IMR-90 (cell line): ENCODE measurements at regions not wholly inside any gene's neighbourhood (a gene's known extent, or its start where the extent isn't known, plus 50 kb on each side); places are given as distances from the start of the nearest gene placed in this dataset.

Experiments used
- ATAC-seq: fragments of 200-7000 bp; cut with Tn5 transposase; 2 replicates; pipeline ENCODE4 v1.9.1; 2020; ENCODE audit warnings: low read depth, mild to moderate bottlenecking, moderate library complexity
- BruUV-seq: library from RNA; stranded (reverse); fragments of 400-500 nt; replicated peaks from 2 replicates; lab custom pipeline; 2021; lab: Mats Ljungman, UMichigan
- CTCF ChIA-PET: fragments of 300-600 bp; formaldehyde crosslinking; extraction: SDS; loops from one replicate; lab custom pipeline; 2021; ENCODE audit warnings: antibody characterized with exemption; lab: Yijun Ruan, JAX
- POLR2A ChIA-PET: fragments of 300-600 bp; sonication (Branson Sonifier 250); formaldehyde crosslinking; loops from one replicate; lab custom pipeline; 2022; ENCODE audit warnings: antibody characterized with exemption; ENCODE audit not compliant: unreplicated experiment; lab: Charles Lee
- DNase-seq: peaks from one replicate; pipeline ENCODE4 v3.0.0; 2013
- H2AFZ ChIP-seq: replicated peaks from 2 replicates; pipeline ENCODE3; 2013; ENCODE audit warnings: low read length, mild to moderate bottlenecking; ENCODE audit not compliant: poor library complexity
- H2AK5ac ChIP-seq: 2 replicates; pipeline ENCODE4 v1.6.1; 2013; ENCODE audit warnings: low read depth, low read length, inconsistent platforms
- H2AK9ac ChIP-seq: replicated peaks from 2 replicates; pipeline ENCODE3; 2013; ENCODE audit warnings: mild to moderate bottlenecking, low read depth, low read length, moderate library complexity; ENCODE audit not compliant: poor library complexity
- H2BK120ac ChIP-seq: 2 replicates; pipeline ENCODE4 v1.6.1; 2013; ENCODE audit warnings: low read depth, low read length, inconsistent platforms
- H2BK15ac ChIP-seq: 3 replicates; pipeline ENCODE4 v1.6.1; 2013; ENCODE audit warnings: low read depth, low read length, inconsistent platforms
- H2BK20ac ChIP-seq: 2 replicates; pipeline ENCODE4 v1.6.1; 2013; ENCODE audit warnings: low read depth, mild to moderate bottlenecking, inconsistent platforms, low read length, moderate library complexity
- H2BK5ac ChIP-seq: 2 replicates; pipeline ENCODE4 v1.6.1; 2013; ENCODE audit warnings: mild to moderate bottlenecking, low read depth, low read length, inconsistent platforms; ENCODE audit not compliant: poor library complexity, severe bottlenecking
- H3K14ac ChIP-seq: replicated peaks from 2 replicates; pipeline ENCODE4 v1.6.1; 2013; ENCODE audit warnings: low read depth, low read length, inconsistent platforms
- H3K18ac ChIP-seq: 2 replicates; pipeline ENCODE4 v1.6.1; 2013; ENCODE audit warnings: low read depth, low read length, control low read depth
- H3K23ac ChIP-seq: 2 replicates; pipeline ENCODE4 v1.6.1; 2013; ENCODE audit warnings: low read depth, low read length, inconsistent platforms
- H3K27ac ChIP-seq: 2 replicates; pipeline ENCODE4 v1.5.1; 2013; ENCODE audit warnings: mild to moderate bottlenecking, control low read depth, low read length; ENCODE audit not compliant: insufficient read depth
- H3K27me3 ChIP-seq: 2 replicates; pipeline ENCODE4 v1.6.1; 2013; ENCODE audit warnings: low read length; ENCODE audit not compliant: control insufficient read depth, insufficient read depth
- H3K36me3 ChIP-seq: 2 replicates; pipeline ENCODE4 v1.6.1; 2013; ENCODE audit warnings: low read length, mixed read lengths; ENCODE audit not compliant: control insufficient read depth, insufficient read depth
- H3K4ac ChIP-seq: 2 replicates; pipeline ENCODE4 v1.6.1; 2013; ENCODE audit warnings: low read depth, low read length, inconsistent platforms
- H3K4me1 ChIP-seq: 2 replicates; pipeline ENCODE4 v1.6.1; 2013; ENCODE audit warnings: low read length, mixed read lengths; ENCODE audit not compliant: control insufficient read depth, insufficient read depth
- H3K4me2 ChIP-seq: 2 replicates; pipeline ENCODE4 v1.6.1; 2013; ENCODE audit warnings: low read depth, mild to moderate bottlenecking, control low read depth, low read length, moderate library complexity
- H3K4me3 ChIP-seq: 2 replicates; pipeline ENCODE4 v1.5.1; 2013; ENCODE audit warnings: low read depth, mild to moderate bottlenecking, control low read depth, low read length, moderate library complexity; ENCODE audit not compliant: insufficient read depth
- H3K56ac ChIP-seq: 2 replicates; pipeline ENCODE4 v1.6.1; 2013; ENCODE audit warnings: low read length, inconsistent platforms; ENCODE audit not compliant: insufficient read depth; ENCODE audit errors: extremely low read depth
- H3K79me1 ChIP-seq, 2 experiments: 2 replicates each; pipeline ENCODE4 v1.6.1; 2013; ENCODE audit warnings: low read length in 2 of 2, inconsistent platforms in 1 of 2, low read depth in 1 of 2
- H3K9ac ChIP-seq: 2 replicates; pipeline ENCODE4 v1.6.1; 2013; ENCODE audit warnings: low read depth, low read length, control low read depth
- H3K9me1 ChIP-seq: 2 replicates; pipeline ENCODE4 v1.6.1; 2013; ENCODE audit warnings: low read length, inconsistent platforms; ENCODE audit not compliant: insufficient read depth
- H3K9me3 ChIP-seq: 2 replicates; pipeline ENCODE4 v1.6.1; 2013; ENCODE audit warnings: low read length; ENCODE audit not compliant: control insufficient read depth, insufficient read depth
- H4K20me1 ChIP-seq: 2 replicates; pipeline ENCODE4 v1.6.1; 2013; ENCODE audit warnings: low read length, inconsistent platforms; ENCODE audit not compliant: insufficient read depth
- H4K5ac ChIP-seq: 2 replicates; pipeline ENCODE4 v1.6.1; 2013; ENCODE audit warnings: mild to moderate bottlenecking, low read depth, low read length, control low read depth
- H4K8ac ChIP-seq, 2 experiments: 2 replicates each; pipeline ENCODE4 v1.6.1; 2013; ENCODE audit warnings: low read depth in 2 of 2, low read length in 2 of 2, control low read depth in 1 of 2, inconsistent platforms in 1 of 2
- H4K91ac ChIP-seq: 2 replicates; pipeline ENCODE4 v1.6.1; 2013; ENCODE audit warnings: low read depth, low read length, inconsistent platforms; ENCODE audit not compliant: insufficient read depth
- BHLHE40 ChIP-seq: fragments of 150-350 bp; IDR thresholded peaks from 2 replicates; pipeline ENCODE4 v1.6.1; 2016; ENCODE audit warnings: mild to moderate bottlenecking, low read depth, low read length
- CEBPB ChIP-seq: IDR thresholded peaks from 2 replicates; pipeline ENCODE4 v1.6.1; 2012; ENCODE audit warnings: low read depth, low read length, improper control_type of control experiment
- CTCF ChIP-seq: conservative IDR thresholded peaks from 2 replicates; pipeline ENCODE4 v1.5.1; 2012; ENCODE audit warnings: mild to moderate bottlenecking, low read depth, low read length, improper control_type of control experiment
- FOS ChIP-seq: fragments of 150-350 bp; IDR thresholded peaks from 2 replicates; pipeline ENCODE4 v1.6.1; 2016; ENCODE audit warnings: low read depth, low read length
- MAFK ChIP-seq: IDR thresholded peaks from 2 replicates; pipeline ENCODE4 v1.6.1; 2012; ENCODE audit warnings: low read depth, low read length, improper control_type of control experiment
- MAZ ChIP-seq: IDR thresholded peaks from 2 replicates; pipeline ENCODE4 v1.6.1; 2012; ENCODE audit warnings: low read depth, mild to moderate bottlenecking, low read length, improper control_type of control experiment, moderate library complexity, borderline replicate concordance
- MXI1 ChIP-seq: IDR thresholded peaks from 2 replicates; pipeline ENCODE4 v1.6.1; 2012; ENCODE audit warnings: low read depth, mild to moderate bottlenecking, low read length, moderate library complexity, borderline replicate concordance
- NFE2L2 ChIP-seq: fragments of 150-350 bp; IDR thresholded peaks from 2 replicates; pipeline ENCODE4 v1.6.1; 2016; ENCODE audit warnings: low read depth, mild to moderate bottlenecking, low read length
- POLR2A ChIP-seq: IDR thresholded peaks from 2 replicates; pipeline ENCODE4 v1.6.1; 2012; ENCODE audit warnings: mild to moderate bottlenecking, low read depth, low read length
- RAD21 ChIP-seq: IDR thresholded peaks from 2 replicates; pipeline ENCODE4 v1.6.1; 2012; ENCODE audit warnings: low read length, improper control_type of control experiment
- RCOR1 ChIP-seq: IDR thresholded peaks from 2 replicates; pipeline ENCODE4 v1.6.1; 2012; ENCODE audit warnings: mild to moderate bottlenecking, low read length, improper control_type of control experiment; ENCODE audit not compliant: insufficient replicate concordance
- RFX5 ChIP-seq: IDR thresholded peaks from 2 replicates; pipeline ENCODE4 v1.8.0; 2012; ENCODE audit warnings: low read depth, mild to moderate bottlenecking, low read length, moderate library complexity
- SMC3 ChIP-seq: fragments of 150-350 bp; IDR thresholded peaks from 2 replicates; pipeline ENCODE4 v1.6.1; 2016; ENCODE audit warnings: low read depth, mild to moderate bottlenecking, antibody characterized with exemption, low read length, moderate library complexity
- WGBS, 2 experiments: methylation state at CpG; one replicate each; pipeline versions ENCODE4 v1.1.5 to v1.1.7; 2013; ENCODE audit warnings: missing lambda C conversion rate in 2 of 2; ENCODE audit not compliant: insufficient read length in 1 of 2; ENCODE audit errors: extremely low coverage in 2 of 2; 5-methylcytosine and 5-hydroxymethylcytosine counted together
- dilution Hi-C: fragments of 300-500 bp; cut with HindIII; formaldehyde crosslinking; loops from one replicate; pipeline ENCODE4 v1.14.3; 2018; ENCODE audit warnings: low sequenced_read_pairs; ENCODE audit not compliant: unreplicated experiment
- in situ Hi-C: fragments of 300-500 bp; cut with MboI; formaldehyde crosslinking; loops from 3 replicates; pipeline ENCODE4 v1.14.3; 2019; ENCODE audit warnings: low sequenced_read_pairs, inconsistent platforms, mixed read lengths
- intact Hi-C: fragments of 100-400 bp; cut with micrococcal nuclease; formaldehyde crosslinking; loops from 2 replicates; pipeline ENCODE4 v1.10.0; 2022
- TF ChIP-seq, protein P1 (sequence below): fragments of 150-350 bp; IDR thresholded peaks from 2 replicates; pipeline ENCODE4 v1.6.1; 2016; ENCODE audit warnings: low read depth, mild to moderate bottlenecking, low read length, moderate library complexity, borderline replicate concordance
- TF ChIP-seq, protein P2 (sequence below): fragments of 150-350 bp; IDR thresholded peaks from 2 replicates; pipeline ENCODE4 v1.6.1; 2017; ENCODE audit warnings: mild to moderate bottlenecking, antibody characterized with exemption, low read length, low read depth

DNA sequence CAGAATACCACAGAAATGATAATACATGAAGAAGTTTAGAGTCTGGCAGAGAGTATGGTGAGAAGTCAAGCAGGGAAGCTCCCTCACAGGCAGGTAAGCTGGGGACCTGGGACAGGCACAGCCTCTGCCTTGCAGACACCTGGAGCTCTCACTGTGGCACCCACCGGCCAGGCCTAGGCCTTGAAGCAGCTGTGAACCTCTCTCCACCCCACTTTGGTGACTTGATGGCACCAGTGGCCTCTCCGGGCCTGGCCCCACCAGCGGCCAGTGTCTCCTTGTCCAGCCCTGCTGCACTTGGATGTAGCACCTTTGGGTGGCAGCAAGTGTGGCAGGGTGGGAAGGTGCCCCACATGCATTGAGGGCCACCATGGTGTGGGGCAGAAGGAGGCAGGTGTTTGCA, 330.5 kb downstream of the NPR3 start:
- H3K18ac ChIP-seq, result no peak overlapping the region
- no peak overlapping the region for H3K14ac ChIP-seq
- DNase-seq (no peak), ATAC-seq (no peak)
- POLR2A ChIA-PET, result no interaction called here
- in situ Hi-C loops, result no loop called here
- no CpG with 5 or more reads among the region's 3 CpGs for WGBS, 2 experiments
- intact Hi-C loops, result no loop called here
- H3K9ac ChIP-seq, result no peak overlapping the region
- dilution Hi-C loops, result no loop called here
- no peaks in the 10 kb centered on the region for H3K36me3 ChIP-seq
- H2BK20ac ChIP-seq, result no peak overlapping the region
- H3K4me2 ChIP-seq, result no peak overlapping the region
- H4K5ac ChIP-seq, result no peak overlapping the region
- no peak overlapping the region for H4K8ac ChIP-seq
- no peak overlapping the region for H2BK120ac ChIP-seq
- H2AK5ac ChIP-seq, result no peak overlapping the region
- no peaks in the 10 kb centered on the region for H3K27me3 ChIP-seq
- H4K20me1 ChIP-seq, result no peaks in the 10 kb centered on the region
- no peak overlapping the region for H2BK5ac ChIP-seq
- H3K4ac ChIP-seq, result no peak overlapping the region
- H2BK15ac ChIP-seq, result peak overlapping the region; percentile 61; the same call in 1 of the 3 replicates
- H4K91ac ChIP-seq, result no peak overlapping the region
- no peak overlapping the region for H2AK9ac ChIP-seq
- H3K79me1 ChIP-seq, result no peaks in the 10 kb centered on the region
- no peaks in the 10 kb centered on the region for H3K4me1 ChIP-seq
- H3K9me1 ChIP-seq, result no peaks in the 10 kb centered on the region; the same call in 1 of the 2 replicates
- H3K9me3 ChIP-seq, result peaks cover 5% of the 10 kb centered on the region; the same call in 1 of the 2 replicates
- no peak overlapping the region for H3K56ac ChIP-seq
- H2AFZ ChIP-seq, result no peak overlapping the region
- H3K27ac ChIP-seq, result no peak overlapping the region
- TF ChIP-seq RFX5 (no peak), BHLHE40 (no peak), CTCF (no peak), CEBPB (no peak), POLR2A (no peak), MAZ (no peak), FOS (no peak), MAFK (no peak), MXI1 (no peak), RCOR1 (no peak), SMC3 (no peak), NFE2L2 (no peak), RAD21 (no peak)
- TF ChIP-seq, protein P1, sequence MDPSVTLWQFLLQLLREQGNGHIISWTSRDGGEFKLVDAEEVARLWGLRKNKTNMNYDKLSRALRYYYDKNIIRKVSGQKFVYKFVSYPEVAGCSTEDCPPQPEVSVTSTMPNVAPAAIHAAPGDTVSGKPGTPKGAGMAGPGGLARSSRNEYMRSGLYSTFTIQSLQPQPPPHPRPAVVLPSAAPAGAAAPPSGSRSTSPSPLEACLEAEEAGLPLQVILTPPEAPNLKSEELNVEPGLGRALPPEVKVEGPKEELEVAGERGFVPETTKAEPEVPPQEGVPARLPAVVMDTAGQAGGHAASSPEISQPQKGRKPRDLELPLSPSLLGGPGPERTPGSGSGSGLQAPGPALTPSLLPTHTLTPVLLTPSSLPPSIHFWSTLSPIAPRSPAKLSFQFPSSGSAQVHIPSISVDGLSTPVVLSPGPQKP, result no peak
- TF ChIP-seq, protein P2, sequence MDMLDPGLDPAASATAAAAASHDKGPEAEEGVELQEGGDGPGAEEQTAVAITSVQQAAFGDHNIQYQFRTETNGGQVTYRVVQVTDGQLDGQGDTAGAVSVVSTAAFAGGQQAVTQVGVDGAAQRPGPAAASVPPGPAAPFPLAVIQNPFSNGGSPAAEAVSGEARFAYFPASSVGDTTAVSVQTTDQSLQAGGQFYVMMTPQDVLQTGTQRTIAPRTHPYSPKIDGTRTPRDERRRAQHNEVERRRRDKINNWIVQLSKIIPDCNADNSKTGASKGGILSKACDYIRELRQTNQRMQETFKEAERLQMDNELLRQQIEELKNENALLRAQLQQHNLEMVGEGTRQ, result no peak
- no TSS peak for BruUV-seq
- no peak overlapping the region for H3K23ac ChIP-seq
- H3K4me3 ChIP-seq, result no peak overlapping the region
- CTCF ChIA-PET, result no interaction called here
